Gastrocnemius medialis (tissue), 4 donors: ENCODE measurements at regions not wholly inside any gene's neighbourhood (a gene's known extent, or its start where the extent isn't known, plus 50 kb on each side); places are given as distances from the start of the nearest gene placed in this dataset.

Experiments
- ATAC-seq, 2 donors: fragments of 150-250 bp; one replicate each; pipeline ENCODE4 v1.9.1; 2016
- DNase-seq, 2 donors: peaks; one replicate each; pipeline ENCODE4 v3.0.0-alpha.2; 2019
- H3K27ac ChIP-seq, 4 donors: fragments of 200-600 bp; sonication (generic); 1 replicate in 1 of 4; 2 replicates in 3 of 4; pipeline ENCODE4 v1.5.1; 2016 to 2018; ENCODE audit warnings: mild to moderate bottlenecking in 2 of 4, moderate library complexity in 1 of 4
- H3K27me3 ChIP-seq, 3 donors: fragments of 200-600 bp; sonication (generic) in 2 of 3; 1 replicate in 1 of 3; 2 replicates in 2 of 3; pipeline versions ENCODE4 v1.5.1 to v1.6.0; 2016 to 2019; ENCODE audit warnings: mild to moderate bottlenecking in 1 of 3, moderate library complexity in 1 of 3
- H3K36me3 ChIP-seq, 2 donors: fragments of 200-600 bp; sonication (generic) in 1 of 2; one replicate each; pipeline ENCODE4 v1.5.1; 2017 to 2018
- H3K4me1 ChIP-seq, 2 donors: fragments of 200-600 bp; sonication (generic) in 1 of 2; one replicate each; pipeline ENCODE4 v1.5.1; 2016 to 2017; ENCODE audit warnings: mild to moderate bottlenecking in 2 of 2
- H3K4me3 ChIP-seq, 4 donors: fragments of 200-600 bp; sonication (generic) in 3 of 4; 1 replicate in 1 of 4; 2 replicates in 3 of 4; pipeline ENCODE4 v1.5.1; 2016 to 2019; ENCODE audit warnings: mild to moderate bottlenecking in 2 of 4
- H3K9me3 ChIP-seq, 3 donors: fragments of 200-600 bp; sonication (generic) in 2 of 3; 1 replicate in 1 of 3; 2 replicates in 2 of 3; pipeline ENCODE4 v1.5.1; 2016 to 2019
- POLR2A ChIP-seq, 2 donors: fragments of 450-650 bp; IDR thresholded peaks; one replicate each; pipeline ENCODE4 v1.6.1; 2017; ENCODE audit warnings: antibody characterized with exemption in 2 of 2, mild to moderate bottlenecking in 2 of 2, moderate library complexity in 2 of 2
- in situ Hi-C, 4 donors: fragments of 200-750 bp; cut with MboI; loops; one replicate each; pipeline versions ENCODE4 v1.15.0 to v1.8.0; 2017; ENCODE audit warnings: low sequenced_read_pairs in 4 of 4
- intact Hi-C: fragments of 100-400 bp; cut with DNase I; formaldehyde crosslinking; loops from one replicate; pipeline ENCODE4 v1.15.1; 2023; ENCODE audit warnings: low total_unique reads
- TF ChIP-seq, protein P1 (sequence below), 5 experiments: fragments of 450-650 bp in 3 of 5; fragments of 200-600 bp in 2 of 5; sonication (generic) in 2 of 5; IDR thresholded peaks in 4 of 5; conservative IDR thresholded peaks in 1 of 5; 1 replicate in 4 of 5; 2 replicates in 1 of 5; pipeline ENCODE4 v1.5.1; 2016 to 2019; ENCODE audit warnings: antibody characterized with exemption in 5 of 5, mild to moderate bottlenecking in 3 of 5, moderate library complexity in 3 of 5

DNA sequence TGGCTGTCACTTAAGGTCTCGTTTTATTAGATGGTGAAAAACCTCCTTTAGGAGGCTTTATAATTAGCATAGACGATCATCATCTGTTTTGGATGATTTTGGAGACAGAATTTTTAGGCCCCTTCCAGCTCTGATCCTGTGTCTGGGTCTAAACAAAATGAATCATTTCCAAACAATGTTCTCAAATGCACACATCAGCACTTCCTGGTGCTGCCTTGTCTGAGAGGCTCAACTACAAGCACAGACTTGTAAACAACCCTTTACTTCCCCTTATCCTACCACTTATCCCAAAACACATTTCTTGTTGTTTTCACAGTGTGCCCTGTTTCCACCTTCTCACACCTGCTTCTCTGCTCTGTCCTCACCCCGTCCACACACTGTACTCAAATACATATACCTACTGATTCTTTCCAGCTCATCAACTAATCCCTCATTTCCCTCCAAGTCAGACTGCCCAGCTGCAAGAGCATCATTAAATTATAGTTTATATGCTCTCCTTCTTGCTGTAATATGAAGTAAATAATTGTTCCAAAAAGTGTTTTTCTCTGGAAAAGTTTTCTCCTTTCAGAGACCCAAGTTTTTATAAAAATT is 71.2 kb upstream of the COL3A1 start:
- Histone ChIP-seq H3K27me3 (no peaks in the 10 kb centered on the region), H3K27ac (no peak overlapping the region), H3K9me3 (no peaks in the 10 kb centered on the region), H3K4me1 (no peaks in the 10 kb centered on the region), H3K4me3 (no peak overlapping the region), H3K36me3 (no peaks in the 10 kb centered on the region)
- in situ Hi-C loops (no loop called here), intact Hi-C loops (no loop called here)
- ATAC-seq (no peak), DNase-seq (no peak)
- TF ChIP-seq, protein P1, sequence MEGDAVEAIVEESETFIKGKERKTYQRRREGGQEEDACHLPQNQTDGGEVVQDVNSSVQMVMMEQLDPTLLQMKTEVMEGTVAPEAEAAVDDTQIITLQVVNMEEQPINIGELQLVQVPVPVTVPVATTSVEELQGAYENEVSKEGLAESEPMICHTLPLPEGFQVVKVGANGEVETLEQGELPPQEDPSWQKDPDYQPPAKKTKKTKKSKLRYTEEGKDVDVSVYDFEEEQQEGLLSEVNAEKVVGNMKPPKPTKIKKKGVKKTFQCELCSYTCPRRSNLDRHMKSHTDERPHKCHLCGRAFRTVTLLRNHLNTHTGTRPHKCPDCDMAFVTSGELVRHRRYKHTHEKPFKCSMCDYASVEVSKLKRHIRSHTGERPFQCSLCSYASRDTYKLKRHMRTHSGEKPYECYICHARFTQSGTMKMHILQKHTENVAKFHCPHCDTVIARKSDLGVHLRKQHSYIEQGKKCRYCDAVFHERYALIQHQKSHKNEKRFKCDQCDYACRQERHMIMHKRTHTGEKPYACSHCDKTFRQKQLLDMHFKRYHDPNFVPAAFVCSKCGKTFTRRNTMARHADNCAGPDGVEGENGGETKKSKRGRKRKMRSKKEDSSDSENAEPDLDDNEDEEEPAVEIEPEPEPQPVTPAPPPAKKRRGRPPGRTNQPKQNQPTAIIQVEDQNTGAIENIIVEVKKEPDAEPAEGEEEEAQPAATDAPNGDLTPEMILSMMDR (IDR thresholded peaks at IDR 0.05 in 4 of 5, conservative IDR thresholded peaks at IDR 0.05 in 1 of 5), result no peak
- no peak for TF ChIP-seq POLR2A (IDR thresholded peaks at IDR 0.05)

DNA sequence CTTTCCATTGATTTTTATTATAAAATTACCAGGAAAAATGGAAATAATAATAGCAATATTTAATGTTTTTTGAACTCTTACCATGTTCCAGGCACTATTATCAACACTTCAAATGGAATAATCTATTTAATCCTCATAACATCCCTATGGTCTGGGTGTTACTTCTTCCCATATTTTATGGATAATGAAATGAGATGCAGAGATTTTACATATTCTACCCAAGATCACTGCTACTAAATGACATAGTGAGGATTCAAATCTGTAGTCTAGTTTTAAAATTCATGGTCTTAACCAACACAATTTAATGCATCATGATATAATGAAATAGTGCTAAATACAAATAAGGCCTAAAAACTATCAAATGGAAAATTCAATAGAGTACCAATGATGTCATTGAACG is 70.4 kb upstream of the COL3A1 start:
- no peaks in the 10 kb centered on the region for H3K36me3 ChIP-seq
- TF ChIP-seq POLR2A (IDR thresholded peaks at IDR 0.05), result no peak
- TF ChIP-seq, protein P1 (IDR thresholded peaks at IDR 0.05 in 4 of 5, conservative IDR thresholded peaks at IDR 0.05 in 1 of 5), result no peak
- in situ Hi-C loops (no loop called here), intact Hi-C loops (no loop called here)
- no peaks in the 10 kb centered on the region for H3K27me3 ChIP-seq
- no peaks in the 10 kb centered on the region for H3K4me1 ChIP-seq
- no peak for ATAC-seq
- H3K4me3 ChIP-seq, result no peak overlapping the region
- H3K27ac ChIP-seq, result no peak overlapping the region
- no peaks in the 10 kb centered on the region for H3K9me3 ChIP-seq
- DNase-seq, result no peak

DNA sequence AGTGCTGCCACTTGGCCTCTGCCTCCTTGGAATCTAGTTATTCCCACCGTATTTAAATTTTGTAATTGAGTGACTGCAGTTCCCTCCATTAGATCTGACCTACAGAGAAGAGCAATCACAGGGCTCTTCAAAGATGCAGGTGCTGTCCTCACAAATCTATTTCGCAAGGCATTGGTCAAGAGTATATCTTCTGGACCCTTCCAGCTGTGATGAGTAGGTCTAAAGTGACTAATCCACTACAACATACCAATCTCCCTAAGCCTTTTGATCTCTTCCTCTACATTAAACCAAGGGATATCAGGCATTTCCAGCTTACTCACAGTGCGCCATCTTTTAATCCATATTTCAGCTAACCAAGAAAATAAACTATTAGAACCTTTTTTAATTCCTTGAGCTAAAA is 65.1 kb upstream of the COL3A1 start:
- intact Hi-C loops (no loop called here), in situ Hi-C loops (no loop called here)
- Histone ChIP-seq H3K4me1 (no peaks in the 10 kb centered on the region), H3K27ac (no peak overlapping the region), H3K4me3 (no peak overlapping the region), H3K36me3 (no peaks in the 10 kb centered on the region), H3K27me3 (no peaks in the 10 kb centered on the region), H3K9me3 (no peaks in the 10 kb centered on the region)
- DNase-seq, result no peak
- no peak for TF ChIP-seq POLR2A (IDR thresholded peaks at IDR 0.05)
- ATAC-seq, result no peak

DNA sequence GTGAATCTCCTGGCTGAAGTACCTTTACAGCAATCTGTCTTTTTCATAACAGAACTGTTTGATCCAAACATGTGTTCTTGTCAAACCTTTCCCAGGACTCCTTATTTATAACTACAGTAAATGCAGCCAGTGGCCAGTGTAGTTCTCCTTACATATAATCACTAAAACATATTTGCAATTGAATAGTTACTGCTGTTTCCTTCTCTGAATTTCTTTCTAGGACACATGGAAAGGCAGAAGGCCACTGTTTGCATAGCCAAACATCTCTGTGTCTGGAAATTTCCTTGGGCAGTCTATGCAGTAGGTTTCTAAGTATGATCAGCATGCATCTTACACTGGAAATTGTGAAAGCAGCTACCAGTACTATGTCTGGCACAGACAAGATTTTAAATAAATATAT is 57.4 kb upstream of the COL3A1 start:
- TF ChIP-seq, protein P1 (IDR thresholded peaks at IDR 0.05 in 4 of 5, conservative IDR thresholded peaks at IDR 0.05 in 1 of 5), result no peak
- TF ChIP-seq POLR2A (IDR thresholded peaks at IDR 0.05), result no peak
- intact Hi-C loops, result no loop called here
- no peak overlapping the region for H3K27ac ChIP-seq
- no peak for DNase-seq
- in situ Hi-C loops, result no loop called here
- no peak overlapping the region for H3K4me3 ChIP-seq
- no peaks in the 10 kb centered on the region for H3K4me1 ChIP-seq
- no peaks in the 10 kb centered on the region for H3K36me3 ChIP-seq
- no peaks in the 10 kb centered on the region for H3K27me3 ChIP-seq
- ATAC-seq, result no peak
- no peaks in the 10 kb centered on the region for H3K9me3 ChIP-seq

DNA sequence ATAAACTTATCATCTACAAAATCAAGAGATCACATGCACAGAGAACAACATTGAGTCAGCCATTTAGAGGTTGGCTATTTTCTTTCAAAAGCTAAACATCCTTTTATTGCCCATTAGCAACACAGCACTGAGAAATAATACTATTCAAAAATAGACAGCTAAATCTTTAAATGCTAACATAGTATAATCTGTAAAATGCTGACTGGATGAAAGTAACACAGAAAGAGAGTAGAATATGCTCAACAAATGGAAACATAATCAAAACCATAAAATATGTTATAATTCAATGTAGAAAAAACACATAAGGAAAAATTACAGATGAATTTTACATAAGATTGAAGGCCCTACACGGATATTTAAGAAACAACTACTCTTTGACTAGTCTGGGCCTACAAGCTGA is 56.5 kb upstream of the COL3A1 start:
- Histone ChIP-seq H3K4me3 (no peak overlapping the region), H3K9me3 (no peaks in the 10 kb centered on the region), H3K36me3 (no peaks in the 10 kb centered on the region), H3K27ac (no peak overlapping the region), H3K27me3 (no peaks in the 10 kb centered on the region), H3K4me1 (no peaks in the 10 kb centered on the region)
- in situ Hi-C loops, result no loop called here
- no peak for DNase-seq
- no peak for ATAC-seq
- intact Hi-C loops, result no loop called here
- TF ChIP-seq, protein P1 (IDR thresholded peaks at IDR 0.05 in 4 of 5, conservative IDR thresholded peaks at IDR 0.05 in 1 of 5), result no peak
- no peak for TF ChIP-seq POLR2A (IDR thresholded peaks at IDR 0.05)
